Activated naive CD8-positive, alpha-beta T cell (primary cell): ENCODE measurements at regions not wholly inside any gene's neighbourhood (a gene's known extent, or its start where the extent isn't known, plus 50 kb on each side); places are given as distances from the start of the nearest gene placed in this dataset.

Source experiments
- H3K27ac Mint-ChIP-seq: one replicate; pipeline ENCODE4 v1.8.0; 2021; ENCODE audit warnings: mixed read lengths
- H3K27me3 Mint-ChIP-seq: one replicate; pipeline ENCODE4 v1.8.0; 2021; ENCODE audit warnings: mixed read lengths
- H3K36me3 Mint-ChIP-seq: one replicate; pipeline ENCODE4 v1.8.0; 2021; ENCODE audit warnings: mixed read lengths
- H3K4me1 Mint-ChIP-seq: one replicate; pipeline ENCODE4 v1.8.0; 2021; ENCODE audit warnings: low read depth, mixed read lengths
- H3K4me3 Mint-ChIP-seq: one replicate; pipeline ENCODE4 v1.8.0; 2021; ENCODE audit warnings: mild to moderate bottlenecking, mixed read lengths
- H3K9me3 Mint-ChIP-seq: one replicate; pipeline ENCODE4 v1.8.0; 2021; ENCODE audit warnings: low read depth, mixed read lengths

DNA sequence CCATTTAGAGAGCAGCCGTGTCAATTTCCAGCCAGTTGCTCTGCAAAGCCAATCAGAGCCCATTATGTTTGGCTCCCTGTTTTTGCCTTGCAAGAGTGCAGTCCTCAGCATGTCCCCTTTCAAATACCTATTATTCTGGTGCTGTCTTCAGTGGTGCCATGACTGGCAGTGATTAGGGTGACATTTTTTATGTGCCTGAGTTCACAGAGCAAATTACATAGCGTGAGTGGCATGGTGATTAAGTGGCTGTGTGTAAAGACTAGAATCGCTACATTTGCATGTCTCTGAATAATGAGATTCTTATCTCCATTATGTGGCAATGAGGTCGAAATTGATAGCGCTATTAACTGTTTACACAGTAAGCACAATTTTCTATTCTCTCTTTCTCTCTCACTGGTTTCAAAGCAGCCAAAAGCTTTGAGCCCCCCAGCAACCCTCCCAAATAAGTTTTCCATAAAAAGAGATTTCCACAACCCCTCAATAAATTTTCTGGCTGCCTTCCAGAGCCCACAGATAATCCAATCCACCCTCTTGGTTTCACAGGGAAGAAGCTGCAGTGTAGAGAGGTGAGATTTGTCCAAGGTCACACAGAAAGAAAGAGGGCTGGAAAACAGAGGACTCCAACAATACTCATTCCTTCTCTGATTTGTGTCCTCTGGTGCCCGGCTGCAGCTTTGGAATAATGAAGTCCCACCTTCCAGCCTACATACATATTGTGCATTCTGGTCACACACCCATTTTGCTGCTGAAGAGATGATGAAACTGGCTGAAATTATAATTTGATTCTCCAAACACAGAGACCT is 58.8 kb upstream of the NUDT4 start:
- Mint-ChIP-seq H3K27ac (no peak overlapping the region), H3K4me3 (no peak overlapping the region), H3K36me3 (no peaks in the 10 kb centered on the region), H3K27me3 (no peaks in the 10 kb centered on the region), H3K4me1 (peaks cover 11% of the 10 kb centered on the region), H3K9me3 (no peaks in the 10 kb centered on the region)

DNA sequence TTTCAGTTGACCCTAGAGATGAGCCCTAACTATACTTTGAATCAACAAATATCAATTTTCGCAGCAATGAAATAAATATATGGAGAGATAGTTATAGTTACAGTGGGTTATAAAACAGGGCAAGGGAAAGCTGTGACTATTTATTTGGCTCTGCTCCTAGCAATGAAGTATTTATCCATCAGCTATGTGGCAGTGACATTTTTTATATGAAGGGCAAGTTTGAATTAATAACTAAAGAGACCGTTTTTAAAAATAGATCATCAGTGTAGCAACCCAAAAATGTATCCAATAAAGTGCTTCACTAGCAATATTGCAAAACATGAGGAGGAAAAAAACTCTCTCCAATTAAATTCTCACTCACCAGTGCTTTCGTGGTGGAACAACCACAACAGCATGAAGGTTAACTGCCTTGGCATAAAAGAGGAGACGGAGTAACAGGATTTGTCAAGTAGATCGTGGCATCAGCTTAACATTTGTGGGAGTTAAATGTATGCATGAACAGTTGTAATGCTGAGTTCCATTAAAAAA is 58.1 kb upstream of the NUDT4 start:
- no peaks in the 10 kb centered on the region for H3K27me3 Mint-ChIP-seq
- H3K4me1 Mint-ChIP-seq, result peaks cover 11% of the 10 kb centered on the region
- H3K4me3 Mint-ChIP-seq, result no peak overlapping the region
- no peak overlapping the region for H3K27ac Mint-ChIP-seq
- H3K36me3 Mint-ChIP-seq, result no peaks in the 10 kb centered on the region
- H3K9me3 Mint-ChIP-seq, result no peaks in the 10 kb centered on the region

DNA sequence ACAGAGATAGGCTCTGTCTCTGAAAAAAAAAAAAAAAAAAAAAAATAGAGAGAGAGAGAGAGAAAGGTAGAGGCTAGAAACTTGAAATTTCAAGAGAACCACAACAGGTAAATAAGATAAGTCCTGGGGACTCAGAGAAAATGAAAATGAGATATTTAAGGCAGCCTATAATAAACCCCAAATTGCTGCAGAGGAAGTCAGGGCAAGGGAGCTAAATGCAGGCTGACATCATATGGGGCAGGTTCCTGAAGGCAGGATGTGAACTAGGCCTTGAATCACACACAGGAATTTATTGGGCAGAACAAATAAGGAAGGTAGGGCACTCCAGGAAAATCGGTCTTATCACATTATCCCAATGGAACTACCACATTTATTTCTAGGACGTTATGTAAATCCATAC is 54.9 kb upstream of the NUDT4 start:
- peaks cover 2% of the 10 kb centered on the region for H3K4me1 Mint-ChIP-seq
- H3K27ac Mint-ChIP-seq, result no peak overlapping the region
- no peaks in the 10 kb centered on the region for H3K36me3 Mint-ChIP-seq
- H3K9me3 Mint-ChIP-seq, result no peaks in the 10 kb centered on the region
- no peaks in the 10 kb centered on the region for H3K27me3 Mint-ChIP-seq
- H3K4me3 Mint-ChIP-seq, result no peak overlapping the region

DNA sequence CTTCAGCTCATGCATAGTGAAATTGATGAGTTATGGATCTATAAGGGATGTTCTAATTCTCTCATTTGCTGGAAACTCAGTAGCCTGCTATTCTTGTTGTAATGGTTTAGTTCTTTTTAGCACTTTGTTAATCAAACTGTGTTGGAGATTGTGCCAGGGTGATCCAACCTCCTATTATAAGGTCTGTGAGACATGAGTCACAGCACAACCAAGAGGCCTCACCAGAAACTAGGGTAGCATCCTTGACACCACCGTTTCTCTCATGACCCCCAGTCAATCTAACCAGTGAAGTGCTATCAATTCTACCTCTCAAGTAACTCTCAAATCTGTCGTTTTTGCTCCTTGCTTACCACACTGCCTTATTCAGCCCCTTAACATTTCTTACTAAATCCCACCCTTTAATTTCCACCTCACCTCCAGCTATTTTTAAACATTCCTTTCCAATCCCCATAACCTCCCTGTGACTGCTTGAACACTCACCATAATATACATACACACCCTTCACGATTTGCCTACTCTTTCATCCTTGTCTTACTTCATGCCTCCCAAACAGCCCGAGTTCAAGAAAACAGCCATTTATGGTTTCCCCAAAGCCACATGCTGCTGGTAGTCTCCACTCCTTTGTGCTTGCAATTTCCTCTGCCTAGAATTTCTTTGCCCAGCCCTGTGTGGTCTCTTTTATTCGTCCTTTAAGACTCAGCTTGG is 53.9 kb upstream of the NUDT4 start:
- Mint-ChIP-seq H3K27ac (no peak overlapping the region), H3K4me1 (peaks cover 2% of the 10 kb centered on the region), H3K27me3 (no peaks in the 10 kb centered on the region), H3K9me3 (no peaks in the 10 kb centered on the region), H3K36me3 (no peaks in the 10 kb centered on the region), H3K4me3 (no peak overlapping the region)

DNA sequence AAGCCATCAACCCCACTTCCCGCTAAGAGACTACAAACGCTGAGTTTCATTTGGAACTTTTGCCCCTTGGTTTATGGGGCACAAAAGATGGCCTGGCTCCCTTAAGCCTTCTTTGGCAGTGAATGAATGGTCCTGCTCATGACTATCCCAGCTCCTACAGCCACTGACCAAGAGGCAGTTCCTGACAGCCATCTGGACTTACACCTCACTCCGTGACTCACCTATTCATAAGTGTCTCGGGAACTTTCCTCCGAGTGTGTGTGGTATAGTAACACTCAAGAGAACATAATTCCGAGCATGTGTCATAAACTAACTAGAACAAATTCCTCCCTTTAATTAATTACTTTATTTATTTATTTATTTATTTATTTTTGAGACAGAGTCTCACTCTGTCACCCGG is 51.9 kb upstream of the NUDT4 start:
- H3K4me1 Mint-ChIP-seq, result peaks cover 2% of the 10 kb centered on the region
- no peak overlapping the region for H3K4me3 Mint-ChIP-seq
- H3K27ac Mint-ChIP-seq, result no peak overlapping the region
- no peaks in the 10 kb centered on the region for H3K9me3 Mint-ChIP-seq
- H3K36me3 Mint-ChIP-seq, result no peaks in the 10 kb centered on the region
- no peaks in the 10 kb centered on the region for H3K27me3 Mint-ChIP-seq
